WERI-Rb-1 (cell line): ENCODE measurements at regions not wholly inside any gene's neighbourhood (a gene's known extent, or its start where the extent isn't known, plus 50 kb on each side); places are given as distances from the start of the nearest gene placed in this dataset.

ENCODE experiments used
- DNase-seq: peaks from one replicate; pipeline ENCODE4 v3.0.0-alpha.2; 2020
- H3K27ac ChIP-seq: fragments of 250-450 bp; sonication (Bioruptor Pico); 2 replicates; pipeline ENCODE4 v1.5.1; 2020; ENCODE audit warnings: mild to moderate bottlenecking, moderate library complexity
- H3K27me3 ChIP-seq: fragments of 250-450 bp; sonication (Bioruptor Pico); 2 replicates; pipeline ENCODE4 v1.5.1; 2021; ENCODE audit warnings: mild to moderate bottlenecking, low read depth, moderate library complexity; ENCODE audit not compliant: insufficient read depth, severe bottlenecking
- H3K36me3 ChIP-seq: fragments of 250-450 bp; sonication (Bioruptor Pico); 2 replicates; pipeline ENCODE4 v1.5.1; 2020; ENCODE audit warnings: mild to moderate bottlenecking, moderate library complexity
- H3K4me3 ChIP-seq: 2 replicates; pipeline ENCODE4 v1.5.1; 2011; ENCODE audit warnings: low read depth, mild to moderate bottlenecking, control low read depth, low read length
- H3K9me3 ChIP-seq: fragments of 250-450 bp; sonication (Bioruptor Pico); 2 replicates; pipeline ENCODE4 v1.5.1; 2021; ENCODE audit warnings: mild to moderate bottlenecking, moderate library complexity; ENCODE audit not compliant: severe bottlenecking
- TF ChIP-seq, protein P1 (sequence below): IDR thresholded peaks from 2 replicates; pipeline ENCODE4 v1.5.1; 2011; ENCODE audit warnings: low read depth, mild to moderate bottlenecking, control low read depth, inconsistent platforms, low read length

DNA sequence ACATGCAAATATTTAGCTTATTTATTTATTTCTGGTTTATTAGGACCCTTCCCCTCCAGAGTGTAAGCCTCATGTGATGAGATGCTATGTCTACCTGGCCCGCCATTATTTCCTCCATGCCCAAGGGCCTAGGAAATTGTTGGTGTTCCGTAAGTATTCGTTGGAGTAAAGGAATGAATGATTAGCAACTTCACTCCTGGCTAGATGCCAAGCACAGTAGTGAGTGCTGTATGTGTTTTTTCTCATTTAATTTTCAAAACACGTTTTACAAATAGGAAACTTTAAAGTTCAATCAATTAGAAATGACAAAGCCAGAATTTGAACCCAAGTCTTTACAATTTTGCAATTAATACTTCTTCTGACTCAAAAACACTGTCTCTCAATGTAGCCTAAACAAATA lies 253.8 kb downstream of the BCAT1 start:
- Histone ChIP-seq H3K27me3 (no peaks in the 10 kb centered on the region), H3K4me3 (no peak overlapping the region), H3K27ac (no peak overlapping the region), H3K9me3 (no peaks in the 10 kb centered on the region), H3K36me3 (no peaks in the 10 kb centered on the region)
- DNase-seq = no peak
- TF ChIP-seq, protein P1, sequence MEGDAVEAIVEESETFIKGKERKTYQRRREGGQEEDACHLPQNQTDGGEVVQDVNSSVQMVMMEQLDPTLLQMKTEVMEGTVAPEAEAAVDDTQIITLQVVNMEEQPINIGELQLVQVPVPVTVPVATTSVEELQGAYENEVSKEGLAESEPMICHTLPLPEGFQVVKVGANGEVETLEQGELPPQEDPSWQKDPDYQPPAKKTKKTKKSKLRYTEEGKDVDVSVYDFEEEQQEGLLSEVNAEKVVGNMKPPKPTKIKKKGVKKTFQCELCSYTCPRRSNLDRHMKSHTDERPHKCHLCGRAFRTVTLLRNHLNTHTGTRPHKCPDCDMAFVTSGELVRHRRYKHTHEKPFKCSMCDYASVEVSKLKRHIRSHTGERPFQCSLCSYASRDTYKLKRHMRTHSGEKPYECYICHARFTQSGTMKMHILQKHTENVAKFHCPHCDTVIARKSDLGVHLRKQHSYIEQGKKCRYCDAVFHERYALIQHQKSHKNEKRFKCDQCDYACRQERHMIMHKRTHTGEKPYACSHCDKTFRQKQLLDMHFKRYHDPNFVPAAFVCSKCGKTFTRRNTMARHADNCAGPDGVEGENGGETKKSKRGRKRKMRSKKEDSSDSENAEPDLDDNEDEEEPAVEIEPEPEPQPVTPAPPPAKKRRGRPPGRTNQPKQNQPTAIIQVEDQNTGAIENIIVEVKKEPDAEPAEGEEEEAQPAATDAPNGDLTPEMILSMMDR = no peak

DNA sequence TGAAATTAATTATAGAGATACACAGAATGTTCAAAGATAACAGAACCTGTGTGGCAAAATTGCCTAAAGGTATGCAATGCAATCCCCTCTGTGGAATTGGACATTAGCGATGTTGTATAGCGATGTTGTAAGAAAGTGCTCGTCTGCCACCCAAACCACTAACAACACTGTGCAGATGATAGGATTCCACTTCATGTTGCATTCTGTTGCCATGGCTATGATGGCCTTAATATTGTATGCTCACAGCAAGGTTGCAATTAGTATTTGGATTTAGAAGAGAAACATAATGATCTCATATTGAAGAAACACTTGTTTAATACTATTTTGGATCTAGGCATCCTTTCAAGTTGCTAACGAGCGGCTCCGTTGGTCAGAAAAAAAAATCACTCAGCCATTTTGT lies 260.3 kb downstream of the BCAT1 start:
- no peaks in the 10 kb centered on the region for H3K9me3 ChIP-seq
- no peaks in the 10 kb centered on the region for H3K27me3 ChIP-seq
- no peak for DNase-seq
- no peak overlapping the region for H3K4me3 ChIP-seq
- H3K36me3 ChIP-seq = no peaks in the 10 kb centered on the region
- no peak overlapping the region for H3K27ac ChIP-seq
- TF ChIP-seq, protein P1 = no peak

DNA sequence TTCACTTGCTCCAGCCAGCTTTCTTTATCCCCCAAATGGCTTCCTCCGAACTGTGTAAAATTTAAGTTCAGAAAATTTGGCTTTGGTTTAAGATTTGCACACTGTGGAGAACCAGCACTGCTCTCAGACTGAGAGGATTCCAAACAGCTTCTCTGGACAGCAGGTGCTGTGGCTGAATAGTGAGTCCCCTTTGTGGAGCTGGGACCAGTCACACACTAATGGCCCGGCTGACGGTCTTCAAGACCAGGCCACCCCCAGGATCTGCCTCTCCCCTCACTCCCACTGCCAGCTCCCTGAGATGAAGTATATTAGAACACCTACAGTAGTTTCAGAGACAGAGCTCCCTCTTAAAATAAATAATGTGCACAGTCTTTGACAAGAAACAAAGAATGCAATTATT lies 267.3 kb downstream of the BCAT1 start:
- Histone ChIP-seq H3K27ac (no peak overlapping the region), H3K36me3 (no peaks in the 10 kb centered on the region), H3K9me3 (no peaks in the 10 kb centered on the region), H3K4me3 (no peak overlapping the region), H3K27me3 (no peaks in the 10 kb centered on the region)
- DNase-seq = no peak
- TF ChIP-seq, protein P1 = no peak

DNA sequence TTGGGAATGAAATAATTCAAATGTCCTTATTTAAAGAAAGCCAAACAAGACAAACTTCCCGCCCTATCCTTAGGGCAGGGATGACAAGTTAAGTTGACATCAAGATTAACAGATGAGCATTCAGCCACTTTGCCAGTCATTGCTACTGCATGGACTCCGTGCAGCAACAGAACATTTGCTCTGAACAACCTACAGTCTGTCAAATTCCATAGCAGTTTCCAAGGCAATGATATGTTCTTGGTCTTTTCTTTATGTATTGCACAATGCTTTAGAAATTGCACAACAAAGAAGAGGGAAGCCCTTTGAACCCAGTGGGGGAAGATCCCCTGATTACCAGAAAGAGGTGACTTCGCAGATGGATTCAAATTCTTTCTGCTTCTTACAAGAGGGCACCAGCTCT lies 269.8 kb downstream of the BCAT1 start:
- Histone ChIP-seq H3K4me3 (no peak overlapping the region), H3K27ac (no peak overlapping the region), H3K36me3 (no peaks in the 10 kb centered on the region), H3K9me3 (no peaks in the 10 kb centered on the region), H3K27me3 (no peaks in the 10 kb centered on the region)
- TF ChIP-seq, protein P1 = no peak
- no peak for DNase-seq

DNA sequence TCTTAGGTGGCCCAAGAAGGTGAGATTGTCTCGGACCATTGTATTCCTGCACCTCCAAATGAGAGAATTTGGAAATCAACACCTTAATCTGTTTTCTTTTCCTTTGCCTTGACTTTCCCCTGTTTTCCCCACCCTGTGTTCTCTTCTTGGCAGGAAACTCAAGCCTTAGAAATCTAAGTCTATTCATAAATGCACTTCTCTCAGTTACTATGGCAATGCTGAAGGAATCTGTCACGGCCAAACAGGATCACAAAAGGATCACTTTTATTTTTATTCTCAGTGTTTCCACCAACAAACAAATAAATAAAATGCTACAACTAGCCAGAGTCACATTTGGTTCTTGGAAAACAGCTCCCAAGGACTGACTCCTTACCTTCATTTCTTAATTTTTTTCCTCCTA lies 270.5 kb downstream of the BCAT1 start:
- no peak for DNase-seq
- no peak overlapping the region for H3K4me3 ChIP-seq
- TF ChIP-seq, protein P1 = no peak
- H3K27me3 ChIP-seq = no peaks in the 10 kb centered on the region
- H3K36me3 ChIP-seq = no peaks in the 10 kb centered on the region
- no peak overlapping the region for H3K27ac ChIP-seq
- no peaks in the 10 kb centered on the region for H3K9me3 ChIP-seq

DNA sequence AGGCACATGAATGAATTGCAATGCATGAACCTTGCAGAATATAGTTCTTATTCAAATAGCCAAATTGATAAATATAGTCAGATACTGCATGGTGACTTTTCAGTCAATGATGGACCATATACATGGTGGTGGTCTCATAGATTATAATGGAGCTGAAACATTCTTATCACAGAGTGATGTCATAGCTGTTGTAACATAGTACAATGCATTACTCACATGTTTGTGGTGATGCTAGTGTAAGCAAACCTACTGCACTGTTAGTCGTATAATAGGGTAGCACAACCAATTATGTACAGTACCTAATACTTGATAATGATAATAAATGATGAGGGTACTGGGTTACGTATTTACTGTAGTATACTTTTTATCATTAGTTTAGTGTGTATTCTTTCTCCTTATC lies 280.3 kb downstream of the BCAT1 start:
- TF ChIP-seq, protein P1 = no peak
- H3K36me3 ChIP-seq = no peaks in the 10 kb centered on the region
- H3K27me3 ChIP-seq = no peaks in the 10 kb centered on the region
- H3K27ac ChIP-seq = no peak overlapping the region
- H3K9me3 ChIP-seq = peaks cover 4% of the 10 kb centered on the region
- no peak for DNase-seq
- no peak overlapping the region for H3K4me3 ChIP-seq
